GM18499 (cell line): ENCODE measurements at regions not wholly inside any gene's neighbourhood (a gene's known extent, or its start where the extent isn't known, plus 50 kb on each side); places are given as distances from the start of the nearest gene placed in this dataset.

Experiments used
- ATAC-seq: cut with Tn5 transposase; IDR thresholded peaks from one replicate; pipeline ENCODE4 v1.9.1; 2021; ENCODE audit warnings: moderate number of reproducible peaks; ENCODE audit not compliant: insufficient read depth, unreplicated experiment

DNA sequence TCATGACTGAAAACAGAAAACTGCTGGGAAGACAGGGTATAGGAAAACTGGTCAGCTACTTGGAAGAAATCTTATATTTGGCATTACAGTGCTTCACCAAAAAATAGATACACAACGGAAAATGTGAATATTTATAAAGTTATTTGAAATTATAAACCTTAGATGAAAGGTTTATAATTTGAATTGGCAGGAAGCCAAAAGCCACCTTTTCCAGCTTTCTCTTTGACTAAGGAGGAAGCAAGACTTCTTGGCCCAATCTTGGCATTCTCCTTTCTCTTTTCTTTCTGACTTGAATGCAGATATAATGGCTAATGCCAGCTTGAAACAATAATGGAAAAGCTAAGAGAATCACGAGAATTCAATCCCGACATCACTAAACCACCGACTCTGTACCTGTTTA lies 196.5 kb upstream of the PIK3C3 start:
- no peak for ATAC-seq

DNA sequence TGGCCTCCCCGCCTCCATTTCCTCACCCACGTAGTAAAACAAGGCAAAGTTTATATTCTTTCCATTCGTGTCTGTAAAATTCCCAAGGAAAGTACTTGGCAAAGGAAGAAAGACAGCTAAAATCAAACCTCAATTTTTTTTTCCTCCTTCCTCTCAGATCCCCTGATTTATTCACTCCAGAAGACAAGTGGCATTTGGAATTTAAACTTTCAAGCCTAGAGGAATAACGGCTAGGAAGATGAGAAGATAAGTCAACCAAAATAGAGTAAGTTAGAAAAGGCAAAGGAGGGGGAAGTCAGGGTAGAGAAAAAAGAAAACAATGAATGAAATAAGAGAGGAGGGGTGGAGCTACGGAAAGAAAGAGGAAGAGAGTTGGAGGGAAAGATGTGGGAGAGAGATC lies 198.9 kb upstream of the PIK3C3 start:
- ATAC-seq = no peak

DNA sequence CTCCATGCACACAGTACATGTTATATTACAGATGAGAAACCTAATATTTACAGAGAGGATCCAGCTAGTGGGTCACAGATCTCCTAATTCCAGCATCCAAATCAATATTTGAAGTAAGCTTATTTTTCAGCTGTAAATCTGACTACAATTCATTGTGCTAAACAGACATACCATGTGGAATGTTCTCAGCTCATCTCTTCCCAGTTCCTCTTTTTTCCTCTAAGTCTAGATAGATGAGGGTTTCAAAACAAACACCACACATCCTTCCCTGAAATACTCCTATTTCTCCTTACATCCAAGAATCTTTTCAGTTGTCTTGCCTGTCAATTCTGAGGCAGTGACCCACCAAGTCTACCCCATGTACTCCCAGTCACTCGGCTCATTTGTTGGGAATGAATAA lies 200.7 kb upstream of the PIK3C3 start:
- ATAC-seq = no peak

DNA sequence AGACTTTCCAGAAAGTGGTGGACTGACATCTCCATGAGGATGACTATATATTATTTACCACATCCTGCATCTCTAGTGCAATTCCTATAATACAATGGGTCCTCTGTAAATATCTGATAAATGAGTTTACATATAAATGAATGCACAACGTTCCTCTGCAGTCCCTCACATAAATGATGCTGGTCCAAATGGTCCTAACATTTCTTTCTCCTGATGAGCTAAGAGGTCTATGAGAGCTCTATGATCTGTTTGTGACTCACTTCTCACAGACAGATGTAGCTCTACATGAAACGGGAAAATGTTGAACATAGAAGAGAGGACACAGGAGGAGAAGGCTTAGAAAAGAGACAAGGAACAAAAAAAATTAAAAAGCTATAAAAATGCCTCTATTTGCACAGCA lies 201.2 kb upstream of the PIK3C3 start:
- ATAC-seq = no peak

DNA sequence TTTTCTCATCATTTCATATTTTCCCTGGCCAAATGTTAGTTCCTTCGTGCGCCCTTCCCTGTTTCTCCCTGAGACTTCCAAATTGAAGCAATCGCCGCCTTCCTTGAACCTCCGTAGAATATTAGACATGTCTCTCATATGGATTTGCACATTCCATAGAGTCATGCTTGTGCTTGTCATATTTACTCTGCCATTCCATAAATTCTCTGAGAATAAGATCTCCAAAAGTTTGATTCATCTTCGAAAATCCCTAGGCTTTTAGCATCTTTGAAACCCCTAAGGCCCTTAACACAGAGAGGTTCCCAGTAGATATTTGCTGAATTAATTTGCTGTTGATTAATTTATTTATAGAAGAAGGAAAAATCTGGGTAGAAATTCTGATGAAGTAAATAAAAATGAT lies 202.2 kb upstream of the PIK3C3 start:
- no peak for ATAC-seq

DNA sequence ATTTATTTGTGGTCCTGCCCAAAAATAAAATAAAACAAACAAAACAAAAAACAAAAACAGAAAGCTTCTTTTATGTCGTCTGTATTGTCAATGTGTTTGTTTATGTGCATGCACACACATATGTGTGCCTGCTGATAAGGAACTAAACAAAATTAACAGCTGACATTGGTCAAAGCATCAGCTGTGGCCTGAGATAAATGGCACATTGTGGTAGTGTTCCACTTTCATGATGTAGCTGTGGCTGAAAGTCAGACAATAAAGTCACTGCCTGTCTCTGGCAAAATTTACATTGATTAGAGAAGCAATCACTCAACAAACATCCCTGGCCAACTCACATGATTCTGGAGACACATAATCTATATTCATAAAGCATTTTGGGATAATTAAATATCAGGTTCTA lies 203.4 kb upstream of the PIK3C3 start:
- ATAC-seq = no peak

DNA sequence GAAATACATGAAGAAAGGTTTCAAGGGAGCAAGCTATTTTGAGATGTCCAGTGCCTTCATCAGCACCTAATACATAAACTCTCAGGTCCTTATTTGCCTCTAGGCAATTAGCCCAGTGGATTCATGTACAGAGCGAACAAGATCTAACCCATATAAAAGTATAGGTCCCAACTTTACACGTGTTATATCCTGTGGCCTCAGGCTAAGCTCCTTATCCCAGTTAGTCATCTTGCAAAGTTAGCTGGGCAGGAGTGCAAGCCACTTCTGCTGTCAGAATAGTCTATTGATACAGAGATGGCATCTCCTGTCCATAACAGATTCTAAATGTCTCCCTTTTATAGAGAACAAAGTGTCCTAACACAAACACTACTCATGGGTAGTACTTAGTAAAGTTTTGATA lies 203.9 kb upstream of the PIK3C3 start:
- no peak for ATAC-seq

DNA sequence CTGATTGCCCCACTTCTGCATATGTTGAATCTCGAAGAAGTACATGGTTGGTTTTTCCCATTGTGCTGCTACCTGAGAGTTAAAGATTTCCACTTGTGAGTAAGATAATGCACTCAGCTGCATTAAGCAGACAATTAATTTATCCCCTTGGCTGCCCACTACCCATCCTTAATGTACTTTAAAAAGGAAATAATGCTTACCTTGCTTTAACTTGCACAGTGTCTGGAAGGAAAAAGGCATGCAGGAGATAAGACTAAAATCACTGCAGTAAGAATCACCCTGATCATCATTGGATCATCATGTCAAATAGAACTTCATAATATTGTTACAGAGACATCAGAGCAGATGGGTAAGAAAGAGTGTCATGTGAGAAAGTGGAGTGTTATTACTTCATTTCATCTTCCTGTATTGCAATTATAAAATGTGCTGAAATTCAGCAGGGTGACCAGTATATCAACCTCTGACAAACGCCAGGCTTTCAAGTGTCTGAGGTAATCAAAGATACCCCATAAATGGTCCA lies 207.3 kb upstream of the PIK3C3 start:
- no peak for ATAC-seq

DNA sequence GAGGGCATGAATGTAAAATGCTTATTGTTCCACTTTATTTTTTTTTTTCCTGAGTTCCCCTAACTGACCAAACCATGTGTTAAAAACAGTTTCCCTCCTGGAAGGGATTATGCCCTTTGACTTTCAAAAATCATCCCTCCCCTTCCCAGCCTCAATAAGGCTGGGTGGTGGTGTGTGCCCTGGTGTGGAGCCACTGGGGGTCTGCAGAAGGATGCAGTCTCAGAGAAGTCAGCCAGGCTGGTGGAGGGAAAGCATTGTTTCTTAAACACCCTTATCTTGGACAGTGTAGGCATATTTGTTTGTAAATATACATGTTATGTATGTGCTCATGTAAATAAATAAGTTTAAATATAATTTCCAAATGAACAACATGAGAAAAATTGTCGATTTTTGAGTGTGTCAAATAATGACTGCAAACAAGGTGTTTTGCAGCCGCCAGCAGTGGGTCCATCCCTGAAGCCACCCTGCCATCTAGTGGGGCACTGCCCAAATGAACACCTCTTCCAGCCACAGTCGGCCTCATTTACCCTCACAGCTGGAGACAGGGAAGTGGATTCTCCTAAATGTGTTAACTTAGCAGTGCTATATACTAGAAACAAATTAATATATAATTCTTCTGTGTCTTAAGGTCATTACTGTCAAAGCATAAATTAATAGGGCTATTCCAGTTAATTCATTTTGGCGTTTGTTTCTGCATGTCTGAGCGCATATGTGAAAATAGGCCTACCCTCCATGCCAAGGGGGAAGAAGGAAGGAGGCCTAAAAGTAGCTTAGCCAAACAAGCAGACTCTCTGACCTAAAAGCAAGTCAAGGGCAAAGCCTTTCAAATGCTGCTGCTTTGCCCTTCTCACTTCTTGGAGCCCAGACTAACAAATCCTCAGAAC lies 209.6 kb upstream of the PIK3C3 start:
- no peak for ATAC-seq

DNA sequence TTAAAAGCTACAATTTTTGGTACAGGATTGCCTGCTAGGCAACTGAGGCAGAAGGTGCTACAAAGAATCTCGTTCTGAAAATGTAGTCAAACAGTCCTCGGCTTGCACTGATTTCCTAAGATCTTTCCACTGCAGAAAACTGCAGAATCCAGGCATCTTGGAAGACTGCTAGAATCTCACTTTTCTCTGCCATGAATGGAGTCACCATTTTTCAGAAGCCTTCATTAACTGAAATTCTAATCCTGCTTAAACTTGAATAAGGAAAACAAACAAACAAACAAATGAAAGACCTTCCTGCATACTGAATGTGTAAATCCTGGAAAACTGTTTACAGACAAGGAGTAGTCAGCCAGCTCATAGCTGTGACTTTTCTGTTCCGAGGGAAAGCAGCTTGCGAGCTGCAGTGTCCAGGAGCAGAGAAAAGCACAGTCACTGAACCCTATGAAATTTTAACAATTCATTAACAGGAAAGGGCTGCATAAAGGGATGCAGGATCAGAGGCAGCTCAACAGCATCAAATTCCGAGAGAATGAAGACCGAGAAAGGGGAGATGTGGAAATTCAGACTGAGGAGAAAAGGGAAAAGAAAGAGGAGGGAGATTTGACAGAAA lies 210.5 kb upstream of the PIK3C3 start:
- ATAC-seq = no peak

DNA sequence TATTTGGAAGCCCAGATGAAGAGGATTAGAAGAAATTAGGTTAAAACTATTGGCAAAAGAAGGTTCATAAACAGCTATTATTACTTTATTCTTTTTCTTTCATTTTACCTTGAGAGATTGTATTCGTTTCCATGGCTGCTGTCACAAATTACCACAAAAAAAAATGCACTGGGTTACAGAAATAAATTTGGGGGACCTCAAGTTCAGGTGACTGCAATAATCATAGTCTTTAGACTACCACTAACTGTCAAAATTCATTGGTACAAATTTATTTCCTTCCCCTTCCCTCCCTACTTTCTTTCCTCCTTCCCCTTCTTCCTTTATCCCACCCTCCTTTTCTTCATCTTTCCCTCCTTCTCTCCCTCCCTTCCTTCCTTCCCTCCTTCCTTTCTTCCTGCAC lies 217.8 kb upstream of the PIK3C3 start:
- no peak for ATAC-seq

DNA sequence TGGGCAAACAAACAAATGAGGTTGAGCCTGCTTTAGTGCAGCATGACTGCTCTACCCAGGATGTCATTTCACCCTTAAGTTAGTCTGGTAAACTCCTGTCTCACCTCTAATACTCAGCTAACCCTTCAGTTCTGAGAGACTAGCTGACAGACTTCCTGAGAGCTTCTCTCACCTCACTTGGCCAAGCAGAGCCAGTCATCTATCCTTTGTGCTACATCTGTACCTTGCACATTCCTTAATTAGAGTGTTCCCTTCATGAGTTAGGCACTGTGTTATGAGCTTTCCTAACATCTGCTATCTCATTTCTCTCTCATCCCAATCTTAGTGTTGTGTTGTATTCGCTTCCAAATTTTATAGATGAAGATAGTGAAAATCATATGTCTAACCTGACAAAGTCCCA lies 220.1 kb upstream of the PIK3C3 start:
- no peak for ATAC-seq

DNA sequence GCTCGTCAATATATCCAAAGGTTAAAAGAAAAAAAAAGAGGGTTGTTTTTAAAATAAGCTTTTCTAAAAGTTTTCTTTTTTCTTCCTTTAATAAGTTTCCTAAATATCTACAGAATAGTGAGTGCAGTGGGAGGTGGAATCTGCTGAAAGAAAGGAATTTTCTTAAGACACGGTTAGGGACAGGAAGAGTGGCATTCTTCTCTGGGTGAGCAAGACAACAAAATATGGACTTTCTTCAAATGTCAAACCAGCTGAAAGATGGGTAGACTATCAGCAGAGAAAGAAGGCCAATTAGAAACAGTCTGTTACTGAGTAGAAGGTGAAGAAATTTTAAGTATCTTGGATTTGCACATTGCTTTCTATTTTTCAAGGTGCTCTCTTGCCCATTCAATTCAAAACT lies 222.7 kb upstream of the PIK3C3 start:
- no peak for ATAC-seq

DNA sequence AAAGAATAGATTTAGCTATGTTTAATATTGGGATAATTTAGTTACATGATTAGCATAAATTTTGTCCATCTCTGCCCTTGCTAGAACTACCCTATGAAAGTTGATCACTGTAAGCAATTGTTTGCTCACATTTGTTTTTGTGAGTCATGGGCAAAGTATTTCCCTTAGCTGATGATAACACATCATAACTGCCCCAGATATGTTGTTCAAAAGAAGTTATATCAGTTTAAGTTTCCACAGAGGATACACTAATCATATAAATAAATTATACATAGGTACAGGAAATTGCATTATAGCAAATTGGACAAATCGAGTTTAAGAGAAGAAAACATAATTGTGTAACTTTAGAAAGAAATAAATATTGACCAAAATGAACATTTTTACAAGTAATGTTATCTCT lies 223.2 kb upstream of the PIK3C3 start:
- no peak for ATAC-seq

DNA sequence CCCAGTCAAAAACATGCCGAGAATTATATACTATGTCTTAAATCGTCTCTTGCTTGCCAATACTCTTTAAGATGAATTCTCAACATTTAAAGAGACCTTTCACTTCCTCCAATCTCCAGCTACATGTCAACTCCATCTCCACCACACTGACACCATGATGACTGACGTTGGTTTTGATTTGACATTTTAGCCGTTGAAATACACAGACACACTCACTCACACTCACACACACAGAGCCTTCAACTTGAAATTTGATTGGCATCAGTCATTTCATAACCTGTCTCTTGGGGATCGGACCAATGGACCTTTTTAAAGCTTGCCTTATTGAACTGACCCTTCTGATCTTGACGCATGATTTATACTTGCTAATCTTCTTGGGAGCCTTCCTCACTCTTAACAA lies 230.8 kb upstream of the PIK3C3 start:
- no peak for ATAC-seq

DNA sequence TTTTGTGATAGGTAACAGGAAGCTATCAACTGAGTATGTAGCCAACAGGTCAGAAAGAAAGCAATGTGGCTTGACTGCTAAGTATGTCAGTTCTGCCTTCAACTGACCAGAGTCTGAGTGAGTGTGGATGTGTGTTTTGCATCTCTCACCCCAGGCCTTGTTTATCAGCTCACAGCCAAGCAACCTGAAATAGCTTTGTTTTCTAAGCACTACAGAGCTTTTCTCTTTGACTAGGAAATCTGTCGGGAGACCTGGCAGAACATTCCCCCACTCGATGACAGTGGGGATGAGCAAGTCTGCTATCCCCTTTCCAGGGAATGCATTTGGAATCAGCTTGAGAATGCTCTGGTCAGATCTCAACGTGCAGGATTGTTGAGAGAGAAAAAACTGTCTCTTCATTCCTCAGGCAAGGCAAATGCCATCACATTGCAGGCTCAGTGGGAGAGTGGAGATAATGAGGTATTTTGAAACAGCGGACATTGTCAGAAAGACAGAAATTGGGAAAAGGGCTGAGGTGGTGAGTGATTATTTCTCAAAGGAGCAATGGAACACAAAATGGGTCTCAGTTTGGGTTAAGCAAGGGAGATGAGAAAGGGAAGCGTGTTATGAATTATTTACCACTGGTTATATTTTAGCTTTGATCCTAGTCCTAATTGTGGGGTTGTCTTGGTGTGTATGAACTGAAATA lies 233.8 kb upstream of the PIK3C3 start:
- ATAC-seq = no peak

DNA sequence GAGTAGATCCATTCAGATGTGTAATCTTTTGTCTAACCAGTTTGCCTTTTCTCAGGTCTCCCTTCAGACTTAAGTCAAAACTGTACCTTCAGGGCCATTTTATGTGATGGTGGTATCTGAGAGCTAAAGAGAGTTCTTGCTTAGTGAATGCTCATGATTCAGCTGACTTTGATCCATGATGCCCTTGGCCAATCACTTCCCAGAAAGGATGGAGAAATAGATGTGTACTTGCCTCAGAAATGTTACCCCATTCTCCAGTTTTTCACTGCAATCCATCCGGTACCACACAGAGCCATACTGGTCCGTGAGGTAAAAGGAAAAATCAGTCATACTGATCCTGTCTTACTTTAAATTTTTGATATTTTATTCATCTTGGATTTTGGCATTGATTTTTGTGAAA lies 234.8 kb upstream of the PIK3C3 start:
- no peak for ATAC-seq

DNA sequence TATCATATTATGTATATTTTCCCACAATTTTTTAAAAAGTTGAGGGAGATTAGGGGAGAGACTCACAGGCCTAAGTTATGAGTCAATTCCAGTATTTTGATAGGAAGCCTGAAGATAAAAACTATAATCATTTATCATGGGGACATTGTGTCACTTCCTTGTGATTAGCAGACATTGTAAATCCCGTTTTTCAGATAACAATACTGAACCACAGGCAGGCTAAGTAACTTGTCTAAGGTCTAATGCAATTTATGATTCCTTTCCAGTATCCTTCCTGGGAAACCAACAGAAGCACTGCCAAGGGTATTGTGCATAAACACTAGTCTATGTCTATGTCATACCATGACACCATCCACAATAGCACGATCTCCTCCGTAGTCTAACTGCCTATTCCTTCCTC lies 235.2 kb upstream of the PIK3C3 start:
- ATAC-seq = no peak

DNA sequence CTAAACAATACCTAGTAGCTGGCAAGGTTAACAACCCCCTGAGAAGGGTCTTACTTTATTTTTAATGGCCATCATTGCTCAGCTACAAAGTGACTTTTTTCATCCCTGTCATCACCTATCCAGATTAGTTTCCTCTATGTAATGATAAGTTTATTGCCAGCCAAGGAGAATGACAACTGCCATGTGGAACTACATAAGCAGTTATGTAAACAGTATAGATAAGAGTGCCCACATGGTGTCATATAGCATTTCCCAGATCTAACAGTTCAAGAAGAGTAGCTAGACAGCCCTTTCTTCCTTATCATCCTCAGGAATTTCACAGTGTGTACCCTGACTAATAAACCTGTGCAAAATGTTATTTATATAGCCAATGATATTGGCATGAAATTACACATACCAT lies 240.2 kb upstream of the PIK3C3 start:
- no peak for ATAC-seq

DNA sequence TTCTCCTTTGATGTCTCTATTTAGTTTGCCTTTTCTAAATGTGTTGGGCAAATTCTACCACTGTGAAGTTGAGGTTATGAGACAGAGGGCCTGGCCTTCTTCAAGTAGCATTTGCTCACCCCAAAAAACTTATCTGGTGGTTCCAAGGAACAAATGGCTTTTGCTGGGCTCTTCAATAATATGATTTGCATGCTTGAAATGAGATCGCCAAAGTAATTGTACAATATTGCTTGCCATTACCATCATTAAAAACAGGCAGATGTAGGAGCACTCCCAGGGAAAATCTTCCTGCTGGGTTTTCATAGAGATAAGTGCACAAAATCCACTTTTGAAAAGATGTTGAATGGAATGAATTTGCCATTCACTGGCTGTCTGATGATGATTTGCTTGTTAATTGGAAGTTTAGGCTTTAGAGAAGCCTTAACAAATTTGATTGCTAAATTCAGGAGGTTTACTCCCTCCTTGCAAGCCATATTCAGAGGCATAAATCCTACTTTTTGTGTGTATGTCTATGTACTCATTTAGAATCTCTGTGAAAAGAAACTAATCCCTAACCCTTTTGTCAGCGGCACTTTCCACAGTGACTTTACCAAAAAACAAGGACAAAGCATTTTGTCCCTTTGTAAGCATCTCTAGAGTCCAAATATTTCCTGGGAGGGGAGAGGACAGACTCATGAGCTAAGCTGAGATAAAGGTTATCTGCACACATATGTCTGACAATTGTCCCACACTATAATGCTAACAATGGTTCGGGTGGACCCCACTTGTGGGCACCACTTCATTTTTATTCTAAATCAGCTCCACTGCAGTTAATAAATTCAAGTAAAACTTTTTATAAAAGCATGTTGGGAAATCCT lies 240.8 kb upstream of the PIK3C3 start:
- ATAC-seq = no peak
